Neuronal stem cell (in vitro differentiated cells): ENCODE measurements at regions not wholly inside any gene's neighbourhood (a gene's known extent, or its start where the extent isn't known, plus 50 kb on each side); places are given as distances from the start of the nearest gene placed in this dataset.

Experiments used
- DNase-seq: peaks from one replicate; pipeline ENCODE4 v3.0.0-alpha.2; 2013; ENCODE audit warnings: low spot score
- H2AFZ ChIP-seq: one replicate; pipeline ENCODE4 v1.6.1; 2013; ENCODE audit warnings: mild to moderate bottlenecking, low read length, inconsistent platforms
- H2AK5ac ChIP-seq: 2 replicates; pipeline ENCODE4 v1.6.1; 2013; ENCODE audit warnings: low read depth, mild to moderate bottlenecking, inconsistent platforms, low read length, moderate library complexity, mixed read lengths
- H2BK120ac ChIP-seq: 2 replicates; pipeline ENCODE4 v1.6.1; 2013; ENCODE audit warnings: low read depth, mild to moderate bottlenecking, inconsistent platforms, low read length, moderate library complexity, mixed read lengths
- H2BK12ac ChIP-seq: one replicate; pipeline ENCODE4 v1.6.1; 2013; ENCODE audit warnings: low read length, inconsistent platforms
- H2BK15ac ChIP-seq: 2 replicates; pipeline ENCODE4 v1.6.1; 2013; ENCODE audit warnings: mild to moderate bottlenecking, low read length, inconsistent platforms, mixed read lengths
- H2BK5ac ChIP-seq: one replicate; pipeline ENCODE4 v1.6.1; 2013; ENCODE audit warnings: inconsistent platforms, mild to moderate bottlenecking, low read length, moderate library complexity
- H3K14ac ChIP-seq: one replicate; pipeline ENCODE4 v1.6.1; 2013; ENCODE audit warnings: low read length, inconsistent platforms
- H3K18ac ChIP-seq: 2 replicates; pipeline ENCODE4 v1.6.1; 2013; ENCODE audit warnings: low read length, inconsistent platforms
- H3K23ac ChIP-seq: 2 replicates; pipeline ENCODE4 v1.6.1; 2013; ENCODE audit warnings: low read depth, mild to moderate bottlenecking, mixed read lengths, low read length, inconsistent platforms; ENCODE audit not compliant: poor library complexity
- H3K27ac ChIP-seq: replicated peaks from 3 replicates; pipeline ENCODE4 v1.5.1; 2013; ENCODE audit warnings: low read length, inconsistent platforms
- H3K27me3 ChIP-seq, 3 experiments: 2 replicates each; pipeline ENCODE4 v1.6.1; 2013; ENCODE audit warnings: low read length in 3 of 3, mild to moderate bottlenecking in 2 of 3, inconsistent platforms in 1 of 3, low read depth in 1 of 3, mixed read lengths in 1 of 3, moderate library complexity in 1 of 3; ENCODE audit not compliant: control insufficient read depth in 3 of 3, insufficient read depth in 3 of 3
- H3K36me3 ChIP-seq, 2 donors: replicated peaks in 1 of 2; 2 replicates each; pipeline ENCODE4 v1.6.1; 2013; ENCODE audit warnings: low read length in 2 of 2; ENCODE audit not compliant: control insufficient read depth in 2 of 2, insufficient read depth in 2 of 2
- H3K4ac ChIP-seq: 2 replicates; pipeline ENCODE4 v1.6.1; 2013; ENCODE audit warnings: inconsistent platforms, mild to moderate bottlenecking, low read length, moderate library complexity
- H3K4me1 ChIP-seq, 2 donors: 1 replicate in 1 of 2; 2 replicates in 1 of 2; pipeline ENCODE4 v1.6.1; 2013; ENCODE audit warnings: low read length in 2 of 2, low read depth in 1 of 2; ENCODE audit not compliant: control insufficient read depth in 2 of 2, insufficient read depth in 1 of 2
- H3K4me2 ChIP-seq: one replicate; pipeline ENCODE4 v1.6.1; 2013; ENCODE audit warnings: mild to moderate bottlenecking, low read length, inconsistent platforms; ENCODE audit not compliant: insufficient read depth, poor library complexity, severe bottlenecking
- H3K4me3 ChIP-seq, 2 donors: 2 replicates each; pipeline ENCODE4 v1.5.1; 2013; ENCODE audit warnings: low read length in 2 of 2, mild to moderate bottlenecking in 2 of 2, inconsistent platforms in 1 of 2, moderate library complexity in 1 of 2
- H3K79me1 ChIP-seq: one replicate; pipeline ENCODE4 v1.6.1; 2013; ENCODE audit warnings: low read depth, mild to moderate bottlenecking, inconsistent platforms, low read length, moderate library complexity
- H3K9ac ChIP-seq: one replicate; pipeline ENCODE4 v1.6.1; 2013; ENCODE audit warnings: mild to moderate bottlenecking, low read depth, low read length, inconsistent platforms; ENCODE audit not compliant: poor library complexity
- H3K9me3 ChIP-seq, 2 donors: replicated peaks in 1 of 2; 2 replicates each; pipeline versions ENCODE3 to v1.6.1; 2013; ENCODE audit warnings: low read length in 2 of 2, mild to moderate bottlenecking in 2 of 2, inconsistent platforms in 1 of 2, low read depth in 1 of 2, mixed read lengths in 1 of 2, moderate library complexity in 1 of 2; ENCODE audit not compliant: control insufficient read depth in 2 of 2, insufficient read depth in 1 of 2
- H4K8ac ChIP-seq: one replicate; pipeline ENCODE4 v1.6.1; 2013; ENCODE audit warnings: low read depth, mild to moderate bottlenecking, inconsistent platforms, low read length, moderate library complexity
- H4K91ac ChIP-seq: one replicate; pipeline ENCODE4 v1.6.1; 2013; ENCODE audit warnings: low read length, low read depth, mild to moderate bottlenecking, inconsistent platforms; ENCODE audit not compliant: poor library complexity
- WGBS, 2 donors: extraction: QIAGEN DNeasy Blood & Tissue Kit; methylation state at CpG; one replicate each; pipeline ENCODE4 v1.1.7; 2013; ENCODE audit warnings: missing lambda C conversion rate in 2 of 2, mixed read lengths in 1 of 2; ENCODE audit not compliant: insufficient read length in 2 of 2, insufficient replicate concordance in 1 of 2; ENCODE audit errors: extremely low coverage in 2 of 2; 5-methylcytosine and 5-hydroxymethylcytosine counted together

DNA sequence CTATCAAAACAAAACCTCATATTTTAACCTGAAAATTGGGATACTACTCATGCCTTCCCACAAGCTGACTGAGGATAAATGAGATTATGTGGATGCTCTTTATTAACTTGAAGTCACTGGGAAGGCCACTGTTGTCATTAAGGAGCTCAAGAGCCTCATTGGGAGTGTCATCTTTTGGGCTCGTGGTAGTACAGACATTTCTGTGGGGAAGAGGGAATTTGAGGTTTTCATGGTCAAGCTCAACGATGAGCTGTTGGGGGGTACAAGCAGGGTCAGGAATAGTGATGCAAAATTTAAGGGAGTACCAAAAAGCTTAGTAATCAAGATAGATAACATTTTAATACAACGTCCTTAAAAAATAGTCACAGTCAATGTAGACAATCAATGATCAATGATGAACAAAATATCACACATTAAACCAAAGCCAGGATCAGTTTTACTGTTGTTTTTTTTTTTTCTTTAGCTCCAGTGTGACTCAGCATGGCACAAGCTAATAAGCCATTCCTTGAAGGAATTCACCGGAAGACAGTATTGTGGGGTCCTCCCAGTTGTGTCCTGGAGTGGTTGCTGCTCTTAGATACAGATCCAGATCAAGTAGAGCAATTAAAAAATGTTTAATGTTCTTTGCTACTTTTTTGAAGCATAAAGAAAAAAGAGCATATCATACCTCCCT, 130.9 kb downstream of the C12orf75 start:
- no peak overlapping the region for H3K23ac ChIP-seq
- H4K8ac ChIP-seq: no peak overlapping the region
- H3K9ac ChIP-seq: no peak overlapping the region
- H3K27ac ChIP-seq: no peak overlapping the region
- H3K4me2 ChIP-seq: no peak overlapping the region
- no peak overlapping the region for H3K4ac ChIP-seq
- WGBS, 2 donors: no CpG with 5 or more reads among the region's 4 CpGs
- H2BK5ac ChIP-seq: no peak overlapping the region
- H3K79me1 ChIP-seq: no peaks in the 10 kb centered on the region
- no peak overlapping the region for H4K91ac ChIP-seq
- H2AK5ac ChIP-seq: no peak overlapping the region
- no peaks in the 10 kb centered on the region for H3K36me3 ChIP-seq
- H3K4me3 ChIP-seq: no peak overlapping the region
- no peaks in the 10 kb centered on the region for H3K27me3 ChIP-seq
- no peak overlapping the region for H2BK15ac ChIP-seq
- H3K18ac ChIP-seq: no peak overlapping the region
- peaks cover 0 to 3% of the 10 kb centered on the region in 2 donors for H3K4me1 ChIP-seq
- no peak overlapping the region for H2BK120ac ChIP-seq
- no peak overlapping the region for H3K14ac ChIP-seq
- no peak for DNase-seq
- H3K9me3 ChIP-seq: peaks cover 0 to 7% of the 10 kb centered on the region in 2 donors
- no peak overlapping the region for H2AFZ ChIP-seq
- H2BK12ac ChIP-seq: no peak overlapping the region

DNA sequence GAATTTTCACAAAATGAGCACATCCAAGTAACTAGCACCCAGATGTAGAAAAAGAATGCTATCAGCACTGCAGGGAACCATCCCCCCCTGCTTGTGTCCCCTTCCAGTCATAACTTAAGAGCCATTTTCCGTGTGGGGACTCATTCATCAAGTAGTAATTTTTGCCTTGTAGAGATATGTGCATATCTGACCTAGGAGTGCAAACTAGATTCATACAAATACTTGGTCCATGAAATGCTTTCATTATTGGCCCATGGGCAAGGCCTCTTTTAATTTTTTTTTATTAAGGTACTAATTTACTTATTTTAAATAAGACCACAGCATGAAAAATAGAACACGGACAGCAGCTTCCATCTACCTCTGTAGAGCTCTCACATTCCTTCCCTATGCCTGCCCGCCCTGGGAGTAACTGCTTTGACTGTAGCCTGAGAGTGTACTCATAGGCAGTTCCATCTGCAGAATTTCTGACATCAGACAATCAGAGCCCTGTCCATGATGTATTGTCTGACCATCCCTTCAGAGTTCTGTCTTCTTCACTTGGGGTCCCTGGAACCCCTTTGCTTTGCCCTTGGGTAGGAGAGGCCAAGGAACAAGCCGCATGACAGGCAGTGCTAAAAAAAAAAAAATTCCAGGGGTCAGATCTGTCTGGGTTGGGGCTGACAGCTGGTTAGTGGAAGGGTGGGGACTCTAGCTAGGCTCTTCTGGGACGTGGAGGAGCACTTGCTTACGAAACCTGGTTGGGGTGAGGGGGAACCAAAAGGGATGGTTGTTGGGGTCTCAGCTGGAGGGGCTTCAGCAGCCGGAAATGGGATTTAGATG, 131.7 kb downstream of the C12orf75 start:
- no peak for DNase-seq
- Histone ChIP-seq H3K27ac (no peak overlapping the region), H3K4me3 (no peak overlapping the region), H3K14ac (no peak overlapping the region), H3K27me3 (no peaks in the 10 kb centered on the region), H2AK5ac (no peak overlapping the region), H3K18ac (no peak overlapping the region), H3K4ac (no peak overlapping the region), H3K36me3 (no peaks in the 10 kb centered on the region), H2BK15ac (no peak overlapping the region), H3K79me1 (no peaks in the 10 kb centered on the region), H2BK5ac (no peak overlapping the region), H3K9ac (no peak overlapping the region), H3K4me1 (peaks cover 4 to 6% of the 10 kb centered on the region in 2 donors), H2BK12ac (no peak overlapping the region), H3K9me3 (peaks cover 0 to 7% of the 10 kb centered on the region in 2 donors), H3K4me2 (no peak overlapping the region), H4K91ac (no peak overlapping the region), H4K8ac (no peak overlapping the region), H3K23ac (no peak overlapping the region), H2AFZ (no peak overlapping the region), H2BK120ac (no peak overlapping the region)
- no CpG with 5 or more reads among the region's 7 CpGs for WGBS, 2 donors

DNA sequence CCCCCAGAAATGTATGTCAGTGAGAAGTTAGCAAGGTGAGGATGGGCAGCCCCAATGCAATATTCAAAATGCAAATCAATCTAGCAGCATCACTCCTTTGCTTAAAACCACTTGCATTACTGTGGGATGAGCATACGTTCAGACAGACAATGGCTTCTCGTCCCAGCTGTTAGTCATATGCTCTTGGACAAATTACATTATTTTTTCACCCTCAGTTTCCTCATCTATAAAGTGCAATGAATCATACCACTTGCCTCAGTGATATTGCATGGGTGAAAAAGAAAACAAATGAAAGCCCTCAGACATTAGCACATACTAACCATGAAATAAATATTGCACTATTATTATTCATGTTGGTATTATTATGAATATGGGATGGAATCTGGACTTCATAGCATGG, 132.3 kb downstream of the C12orf75 start:
- no peak overlapping the region for H3K14ac ChIP-seq
- no peak overlapping the region for H3K4ac ChIP-seq
- no peak overlapping the region for H4K8ac ChIP-seq
- no peak overlapping the region for H2AFZ ChIP-seq
- DNase-seq: no peak
- no peaks in the 10 kb centered on the region for H3K36me3 ChIP-seq
- no peak overlapping the region for H3K9ac ChIP-seq
- no peak overlapping the region for H2BK15ac ChIP-seq
- no peak overlapping the region for H3K23ac ChIP-seq
- H3K4me3 ChIP-seq: no peak overlapping the region
- no peaks in the 10 kb centered on the region for H3K27me3 ChIP-seq
- no peak overlapping the region for H2BK12ac ChIP-seq
- no peak overlapping the region for H3K27ac ChIP-seq
- H3K4me2 ChIP-seq: no peak overlapping the region
- H2BK5ac ChIP-seq: no peak overlapping the region
- peaks cover 6 to 9% of the 10 kb centered on the region in 2 donors for H3K4me1 ChIP-seq
- peaks cover 0 to 7% of the 10 kb centered on the region in 2 donors for H3K9me3 ChIP-seq
- no peaks in the 10 kb centered on the region for H3K79me1 ChIP-seq
- H2BK120ac ChIP-seq: no peak overlapping the region
- no peak overlapping the region for H4K91ac ChIP-seq
- no CpG with 5 or more reads among the region's 2 CpGs for WGBS, 2 donors
- H3K18ac ChIP-seq: no peak overlapping the region
- no peak overlapping the region for H2AK5ac ChIP-seq

DNA sequence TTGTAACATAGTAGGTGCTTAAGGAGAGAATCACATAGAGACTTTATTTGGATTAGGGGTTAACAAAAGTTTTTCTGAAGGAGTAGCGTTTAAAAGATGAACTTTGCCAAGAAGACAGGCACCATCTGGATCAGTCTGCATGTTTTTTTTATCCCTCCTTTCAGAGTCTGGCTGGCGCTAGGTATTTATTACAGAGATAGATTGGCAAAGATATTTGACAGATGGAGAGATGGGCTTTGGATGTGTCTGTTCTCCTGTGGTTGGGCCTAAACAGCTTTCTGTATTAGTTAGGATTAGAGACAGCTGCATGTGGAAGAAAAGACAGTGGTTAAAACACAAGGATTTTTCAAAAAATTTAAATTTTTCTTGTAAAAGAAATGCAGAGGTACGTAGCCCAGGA, 133.9 kb downstream of the C12orf75 start:
- Histone ChIP-seq H2AK5ac (no peak overlapping the region), H3K27ac (no peak overlapping the region), H3K4me2 (no peak overlapping the region), H3K27me3 (no peaks in the 10 kb centered on the region), H3K4me1 (peaks cover 6 to 9% of the 10 kb centered on the region in 2 donors), H3K23ac (no peak overlapping the region), H3K9me3 (no peaks in the 10 kb centered on the region), H2BK15ac (no peak overlapping the region), H2BK120ac (no peak overlapping the region), H3K14ac (no peak overlapping the region), H3K4me3 (no peak overlapping the region), H3K79me1 (no peaks in the 10 kb centered on the region), H4K91ac (no peak overlapping the region), H3K4ac (no peak overlapping the region), H3K18ac (no peak overlapping the region), H2AFZ (no peak overlapping the region), H2BK5ac (no peak overlapping the region), H2BK12ac (no peak overlapping the region), H3K36me3 (no peaks in the 10 kb centered on the region), H3K9ac (no peak overlapping the region), H4K8ac (no peak overlapping the region)
- DNase-seq: no peak
- no CpG with 5 or more reads among the region's 3 CpGs for WGBS, 2 donors
